ENCODE measurements at regions not wholly inside any gene's neighbourhood (a gene's known extent, or its start where the extent isn't known, plus 50 kb on each side); places are given as distances from the start of the nearest gene placed in this dataset.

- TF ChIP-seq ZFX (IDR thresholded peaks at IDR 0.05; ENCODE audit: borderline replicate concordance) (no peak), CTCF (IDR thresholded peaks at IDR 0.05) (no peak)
- H3K27ac ChIP-seq: no peak overlapping the region
Observed at GRCh38 chr5:3931976-3932375, 336.3 kb downstream of the IRX1 start.

GRCh38 chr5:3933536-3933935 is 337.9 kb downstream of the IRX1 start:
- TF ChIP-seq CTCF (IDR thresholded peaks at IDR 0.05) (no peak), ZFX (IDR thresholded peaks at IDR 0.05; ENCODE audit: borderline replicate concordance) (no peak)
- no peak overlapping the region for H3K27ac ChIP-seq

GRCh38 chr5:3933966-3934365 is 338.3 kb downstream of the IRX1 start:
- TF ChIP-seq CTCF (IDR thresholded peaks at IDR 0.05) (no peak), ZFX (IDR thresholded peaks at IDR 0.05; ENCODE audit: borderline replicate concordance) (no peak)
- H3K27ac ChIP-seq: no peak overlapping the region

- no peak overlapping the region for H3K27ac ChIP-seq
- TF ChIP-seq ZFX (IDR thresholded peaks at IDR 0.05; ENCODE audit: borderline replicate concordance) (no peak), CTCF (IDR thresholded peaks at IDR 0.05) (no peak)
Observed at GRCh38 chr5:3943859-3944258, 348.2 kb downstream of the IRX1 start.

DNA sequence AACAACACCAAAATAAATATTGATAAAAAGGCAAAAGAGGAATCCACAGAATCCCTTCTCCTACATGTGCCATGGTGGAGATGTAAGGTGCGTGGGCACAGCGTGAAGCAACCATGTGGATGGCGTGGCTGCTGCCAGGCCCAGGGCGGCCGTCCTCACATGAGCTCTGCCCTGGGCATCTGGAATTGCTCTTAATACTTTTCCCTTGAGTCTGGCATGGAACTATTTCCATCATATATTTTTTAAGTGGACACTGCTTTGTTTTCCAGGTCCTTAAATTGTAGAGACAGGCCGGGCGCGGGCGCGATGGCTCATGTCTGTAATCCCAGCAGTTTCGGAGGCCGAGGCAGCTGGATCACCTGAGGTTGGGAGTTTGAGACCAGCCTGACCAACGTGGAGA is 349.3 kb downstream of the IRX1 start:
- no peak overlapping the region for H3K27ac ChIP-seq
- no peak for TF ChIP-seq ZFX (IDR thresholded peaks at IDR 0.05; ENCODE audit: borderline replicate concordance)
- no peak for TF ChIP-seq CTCF (IDR thresholded peaks at IDR 0.05)

- TF ChIP-seq CTCF (IDR thresholded peaks at IDR 0.05) (no peak), ZFX (IDR thresholded peaks at IDR 0.05; ENCODE audit: borderline replicate concordance) (no peak)
- H3K27ac ChIP-seq: no peak overlapping the region
Observed at GRCh38 chr5:3948838-3949237, 353.2 kb downstream of the IRX1 start.

- TF ChIP-seq ZFX (IDR thresholded peaks at IDR 0.05; ENCODE audit: borderline replicate concordance) (no peak), CTCF (IDR thresholded peaks at IDR 0.05) (no peak)
- H3K27ac ChIP-seq: no peak overlapping the region
Observed at GRCh38 chr5:3954199-3954598, 358.6 kb downstream of the IRX1 start.

Measured in 22Rv1 (cell line).